SK-N-SH treated with all-trans-retinoic acid at 6 μM for 48 hours (cell line): ENCODE measurements at regions not wholly inside any gene's neighbourhood (a gene's known extent, or its start where the extent isn't known, plus 50 kb on each side); places are given as distances from the start of the nearest gene placed in this dataset.

Source experiments
- ATAC-seq: fragments of 200-7000 bp; cut with Tn5 transposase; 3 replicates; pipeline ENCODE4 v1.9.1; 2020; ENCODE audit warnings: mild to moderate bottlenecking, moderate library complexity
- ARNTL ChIP-seq: fragments of 450-650 bp; formaldehyde crosslinking; IDR thresholded peaks from 2 replicates; pipeline ENCODE4 v1.5.0; 2020; ENCODE audit warnings: low read depth, mild to moderate bottlenecking, moderate library complexity, borderline replicate concordance
- BACH2 ChIP-seq: fragments of 250-450 bp; sonication (Bioruptor Pico); IDR thresholded peaks from 2 replicates; pipeline ENCODE4 v1.9.0; 2021; ENCODE audit warnings: mild to moderate bottlenecking, borderline replicate concordance
- CSDC2 ChIP-seq: fragments of 250-450 bp; sonication (Bioruptor Pico); IDR thresholded peaks from 2 replicates; pipeline ENCODE4 v1.5.0; 2020; ENCODE audit warnings: mild to moderate bottlenecking, moderate library complexity
- ESRRG ChIP-seq: fragments of 250-450 bp; sonication (Bioruptor Pico); IDR thresholded peaks from 2 replicates; pipeline ENCODE4 v1.6.1; 2021; ENCODE audit warnings: mild to moderate bottlenecking
- GLIS3 ChIP-seq: fragments of 250-450 bp; sonication (Bioruptor Pico); IDR thresholded peaks from 2 replicates; pipeline ENCODE4 v1.5.0; 2020; ENCODE audit warnings: mild to moderate bottlenecking, moderate library complexity
- ISL1 ChIP-seq: fragments of 250-450 bp; sonication (Bioruptor Pico); IDR thresholded peaks from 2 replicates; pipeline ENCODE4 v2.1.2; 2022; ENCODE audit warnings: mild to moderate bottlenecking, moderate library complexity
- OSR1 ChIP-seq: fragments of 250-450 bp; sonication (Bioruptor Pico); IDR thresholded peaks from 2 replicates; pipeline ENCODE4 v1.8.0; 2022; ENCODE audit warnings: moderate library complexity, mild to moderate bottlenecking, inconsistent platforms
- PATZ1 ChIP-seq: fragments of 250-450 bp; sonication (Bioruptor Pico); IDR thresholded peaks from 2 replicates; pipeline ENCODE4 v1.8.0; 2020; ENCODE audit warnings: mild to moderate bottlenecking, moderate library complexity, borderline replicate concordance
- POU6F1 ChIP-seq: fragments of 250-450 bp; sonication (Bioruptor Pico); IDR thresholded peaks from 2 replicates; pipeline ENCODE4 v1.8.0; 2021; ENCODE audit warnings: low read depth, mild to moderate bottlenecking, moderate library complexity, borderline replicate concordance
- PPARA ChIP-seq: fragments of 250-450 bp; sonication (Bioruptor Pico); IDR thresholded peaks from 2 replicates; pipeline ENCODE4 v1.5.0; 2020; ENCODE audit warnings: mild to moderate bottlenecking, borderline replicate concordance
- SNAI2 ChIP-seq: fragments of 250-450 bp; sonication (Bioruptor Pico); IDR thresholded peaks from 2 replicates; pipeline ENCODE4 v1.5.0; 2020; ENCODE audit warnings: mild to moderate bottlenecking, moderate library complexity
- TCF4 ChIP-seq: fragments of 250-450 bp; sonication (Bioruptor Pico); IDR thresholded peaks from 2 replicates; pipeline ENCODE4 v1.8.0; 2021; ENCODE audit warnings: mild to moderate bottlenecking, moderate library complexity, borderline replicate concordance
- TOX ChIP-seq: fragments of 250-450 bp; sonication (Bioruptor Pico); IDR thresholded peaks from 2 replicates; pipeline ENCODE4 v1.8.0; 2021; ENCODE audit warnings: mild to moderate bottlenecking, moderate library complexity, borderline replicate concordance
- TSHZ2 ChIP-seq: fragments of 250-450 bp; sonication (Bioruptor Pico); IDR thresholded peaks from 2 replicates; pipeline ENCODE4 v1.5.0; 2020; ENCODE audit warnings: mild to moderate bottlenecking, moderate library complexity
- ZC3H10 ChIP-seq: fragments of 250-450 bp; sonication (Bioruptor Pico); IDR thresholded peaks from 2 replicates; pipeline ENCODE4 v1.5.1; 2021; ENCODE audit warnings: mild to moderate bottlenecking, moderate library complexity
- ZFP3 ChIP-seq: fragments of 250-450 bp; sonication (Bioruptor Pico); IDR thresholded peaks from 2 replicates; pipeline ENCODE4 v1.5.0; 2020; ENCODE audit warnings: mild to moderate bottlenecking, moderate library complexity
- ZFP30 ChIP-seq: fragments of 450-650 bp; formaldehyde crosslinking; IDR thresholded peaks from 2 replicates; pipeline ENCODE4 v1.5.0; 2022; ENCODE audit warnings: mild to moderate bottlenecking, moderate library complexity
- ZNF565 ChIP-seq: fragments of 450-650 bp; formaldehyde crosslinking; conservative IDR thresholded peaks from 2 replicates; pipeline ENCODE4 v1.5.0; 2020; ENCODE audit warnings: low read depth, mild to moderate bottlenecking, moderate library complexity
- ZNF70 ChIP-seq: fragments of 450-650 bp; formaldehyde crosslinking; IDR thresholded peaks from 2 replicates; pipeline ENCODE4 v1.5.0; 2020; ENCODE audit warnings: mild to moderate bottlenecking, moderate library complexity
- ZNF8 ChIP-seq: fragments of 450-650 bp; formaldehyde crosslinking; IDR thresholded peaks from 2 replicates; pipeline ENCODE4 v1.5.0; 2020; ENCODE audit warnings: mild to moderate bottlenecking, moderate library complexity
- TF ChIP-seq, protein P1 (sequence below): fragments of 250-450 bp; sonication (Bioruptor Pico); IDR thresholded peaks from 2 replicates; pipeline ENCODE4 v1.5.1; 2021; ENCODE audit warnings: mild to moderate bottlenecking, moderate library complexity
- TF ChIP-seq, protein P2 (sequence below): fragments of 250-450 bp; sonication (Bioruptor Pico); IDR thresholded peaks from 2 replicates; pipeline ENCODE4 v1.5.1; 2020; ENCODE audit warnings: low read depth, mild to moderate bottlenecking, moderate library complexity

- ATAC-seq: no peak
- TF ChIP-seq, protein P1, sequence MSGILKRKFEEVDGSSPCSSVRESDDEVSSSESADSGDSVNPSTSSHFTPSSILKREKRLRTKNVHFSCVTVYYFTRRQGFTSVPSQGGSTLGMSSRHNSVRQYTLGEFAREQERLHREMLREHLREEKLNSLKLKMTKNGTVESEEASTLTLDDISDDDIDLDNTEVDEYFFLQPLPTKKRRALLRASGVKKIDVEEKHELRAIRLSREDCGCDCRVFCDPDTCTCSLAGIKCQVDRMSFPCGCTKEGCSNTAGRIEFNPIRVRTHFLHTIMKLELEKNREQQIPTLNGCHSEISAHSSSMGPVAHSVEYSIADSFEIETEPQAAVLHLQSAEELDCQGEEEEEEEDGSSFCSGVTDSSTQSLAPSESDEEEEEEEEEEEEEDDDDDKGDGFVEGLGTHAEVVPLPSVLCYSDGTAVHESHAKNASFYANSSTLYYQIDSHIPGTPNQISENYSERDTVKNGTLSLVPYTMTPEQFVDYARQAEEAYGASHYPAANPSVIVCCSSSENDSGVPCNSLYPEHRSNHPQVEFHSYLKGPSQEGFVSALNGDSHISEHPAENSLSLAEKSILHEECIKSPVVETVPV (CRISPR knock-in tag): no peak
- TF ChIP-seq, protein P2, sequence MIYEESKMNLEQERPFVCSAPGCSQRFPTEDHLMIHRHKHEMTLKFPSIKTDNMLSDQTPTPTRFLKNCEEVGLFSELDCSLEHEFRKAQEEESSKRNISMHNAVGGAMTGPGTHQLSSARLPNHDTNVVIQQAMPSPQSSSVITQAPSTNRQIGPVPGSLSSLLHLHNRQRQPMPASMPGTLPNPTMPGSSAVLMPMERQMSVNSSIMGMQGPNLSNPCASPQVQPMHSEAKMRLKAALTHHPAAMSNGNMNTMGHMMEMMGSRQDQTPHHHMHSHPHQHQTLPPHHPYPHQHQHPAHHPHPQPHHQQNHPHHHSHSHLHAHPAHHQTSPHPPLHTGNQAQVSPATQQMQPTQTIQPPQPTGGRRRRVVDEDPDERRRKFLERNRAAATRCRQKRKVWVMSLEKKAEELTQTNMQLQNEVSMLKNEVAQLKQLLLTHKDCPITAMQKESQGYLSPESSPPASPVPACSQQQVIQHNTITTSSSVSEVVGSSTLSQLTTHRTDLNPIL (CRISPR knock-in tag): no peak
- no peak for TF ChIP-seq CSDC2
- no peak for TF ChIP-seq ZNF8 (CRISPR knock-in tag)
- TF ChIP-seq ZFP30 (CRISPR knock-in tag): no peak
- no peak for TF ChIP-seq ZNF70 (CRISPR knock-in tag)
- no peak for TF ChIP-seq TSHZ2
- no peak for TF ChIP-seq ZNF565
- TF ChIP-seq ZC3H10 (CRISPR knock-in tag): no peak
- no peak for TF ChIP-seq ARNTL
- TF ChIP-seq SNAI2 (CRISPR knock-in tag): no peak
- TF ChIP-seq OSR1 (CRISPR knock-in tag): no peak
- TF ChIP-seq ZFP3 (CRISPR knock-in tag): no peak
- TF ChIP-seq TOX (CRISPR knock-in tag): no peak
- TF ChIP-seq GLIS3: no peak
- TF ChIP-seq BACH2 (CRISPR knock-in tag): no peak
- no peak for TF ChIP-seq ISL1 (CRISPR knock-in tag)
- TF ChIP-seq POU6F1 (CRISPR knock-in tag): no peak
- no peak for TF ChIP-seq PPARA
- no peak for TF ChIP-seq TCF4 (CRISPR knock-in tag)
Observed at GRCh38 chr9:119707228-119707845, 338.1 kb upstream of the BRINP1 start.

GRCh38 chr9:119701651-119702050 is 332.4 kb upstream of the BRINP1 start:
- ATAC-seq: no peak
- no peak for TF ChIP-seq CSDC2

DNA sequence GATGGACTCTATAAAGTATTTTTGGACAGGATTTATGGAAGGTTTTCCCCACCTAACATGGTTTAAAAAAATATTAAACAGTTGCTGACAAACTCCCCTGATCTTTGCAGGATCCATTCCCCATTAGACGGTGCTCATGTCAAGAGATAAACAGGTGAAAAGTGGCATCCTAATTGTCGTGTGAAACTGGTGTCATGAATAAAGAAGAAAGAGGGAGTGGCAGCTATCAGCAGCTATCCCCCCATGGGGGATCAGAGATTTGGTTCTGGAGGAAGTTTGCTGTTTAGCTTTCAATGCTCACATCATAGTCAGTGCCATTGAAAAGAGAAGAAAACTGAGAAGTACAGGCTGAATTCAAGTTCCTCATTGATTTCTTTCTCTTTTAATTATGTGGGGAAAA is 329.3 kb upstream of the BRINP1 start:
- TF ChIP-seq ZNF565: no peak
- no peak for TF ChIP-seq ZFP30 (CRISPR knock-in tag)
- no peak for TF ChIP-seq TCF4 (CRISPR knock-in tag)
- no peak for TF ChIP-seq PATZ1 (CRISPR knock-in tag)
- TF ChIP-seq CSDC2: no peak
- no peak for TF ChIP-seq SNAI2 (CRISPR knock-in tag)
- TF ChIP-seq GLIS3: no peak
- no peak for TF ChIP-seq ARNTL
- no peak for TF ChIP-seq ESRRG (CRISPR knock-in tag)
- TF ChIP-seq ZFP3 (CRISPR knock-in tag): no peak
- TF ChIP-seq, protein P1 (CRISPR knock-in tag): no peak
- ATAC-seq: no peak
